ENCODE measurements at regions not wholly inside any gene's neighbourhood (a gene's known extent, or its start where the extent isn't known, plus 50 kb on each side); places are given as distances from the start of the nearest gene placed in this dataset.
A peak's percentile ranks its signal among the peaks of the same experiment; 100 is the strongest.

DNA sequence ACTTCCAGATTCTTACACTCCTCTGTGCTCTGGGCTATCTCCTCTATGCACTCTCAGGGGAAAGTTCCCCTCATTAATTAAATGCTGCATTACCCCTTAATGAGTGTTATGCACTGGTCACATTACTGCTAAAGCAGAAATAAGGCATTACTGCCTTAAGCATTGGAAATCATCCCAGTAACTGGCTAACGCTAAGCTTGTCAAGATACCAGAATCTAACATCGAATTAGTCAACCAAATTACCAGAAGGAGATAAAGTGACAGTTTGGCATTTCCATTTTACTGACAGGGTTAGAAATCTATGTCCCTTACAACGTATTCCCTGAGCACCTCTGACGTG, 69.5 kb upstream of the FAM169A start:
- Histone ChIP-seq H4K20me1 (ENCODE audit: control insufficient read depth, insufficient read depth, low read depth, low read length) (no peaks in the 10 kb centered on the region), H3K4me2 (ENCODE audit: low read length) (no peak overlapping the region), H3K4me3 (ENCODE audit: low read length) (no peak overlapping the region), H3K36me3 (ENCODE audit: control insufficient read depth, low read length) (no peaks in the 10 kb centered on the region), H3F3A (ENCODE audit: control insufficient read depth, insufficient read depth) (no peaks in the 10 kb centered on the region), H3K9me2 (replicated peaks; ENCODE audit: control insufficient read depth, low read length) (no peaks in the 10 kb centered on the region), H3K79me2 (ENCODE audit: control insufficient read depth, low read length) (no peaks in the 10 kb centered on the region), H3K27me3 (ENCODE audit: control insufficient read depth, low read length) (no peaks in the 10 kb centered on the region; the same call in 1 of the 2 replicates), H3K9me3 (ENCODE audit: control insufficient read depth, insufficient read depth, low read length) (no peaks in the 10 kb centered on the region), H3K4me1 (ENCODE audit: control insufficient read depth, low read length) (no peaks in the 10 kb centered on the region), H3K27ac (ENCODE audit: low read depth, low read length) (no peak overlapping the region)
- no peak for TF ChIP-seq EZH2phosphoT487 (IDR thresholded peaks at IDR 0.05; ENCODE audit: borderline replicate concordance, low read length)
- TF ChIP-seq, protein P1, sequence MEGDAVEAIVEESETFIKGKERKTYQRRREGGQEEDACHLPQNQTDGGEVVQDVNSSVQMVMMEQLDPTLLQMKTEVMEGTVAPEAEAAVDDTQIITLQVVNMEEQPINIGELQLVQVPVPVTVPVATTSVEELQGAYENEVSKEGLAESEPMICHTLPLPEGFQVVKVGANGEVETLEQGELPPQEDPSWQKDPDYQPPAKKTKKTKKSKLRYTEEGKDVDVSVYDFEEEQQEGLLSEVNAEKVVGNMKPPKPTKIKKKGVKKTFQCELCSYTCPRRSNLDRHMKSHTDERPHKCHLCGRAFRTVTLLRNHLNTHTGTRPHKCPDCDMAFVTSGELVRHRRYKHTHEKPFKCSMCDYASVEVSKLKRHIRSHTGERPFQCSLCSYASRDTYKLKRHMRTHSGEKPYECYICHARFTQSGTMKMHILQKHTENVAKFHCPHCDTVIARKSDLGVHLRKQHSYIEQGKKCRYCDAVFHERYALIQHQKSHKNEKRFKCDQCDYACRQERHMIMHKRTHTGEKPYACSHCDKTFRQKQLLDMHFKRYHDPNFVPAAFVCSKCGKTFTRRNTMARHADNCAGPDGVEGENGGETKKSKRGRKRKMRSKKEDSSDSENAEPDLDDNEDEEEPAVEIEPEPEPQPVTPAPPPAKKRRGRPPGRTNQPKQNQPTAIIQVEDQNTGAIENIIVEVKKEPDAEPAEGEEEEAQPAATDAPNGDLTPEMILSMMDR (IDR thresholded peaks at IDR 0.05; ENCODE audit: low read depth, low read length, poor library complexity, severe bottlenecking): no peak

GRCh38 chr5:74934949-74935751, 69.0 kb upstream of the FAM169A start:
- no peaks in the 10 kb centered on the region; the same call in 1 of the 2 replicates for H3K27me3 ChIP-seq (ENCODE audit: control insufficient read depth, low read length)
- TF ChIP-seq, protein P1 (IDR thresholded peaks at IDR 0.05; ENCODE audit: low read depth, low read length, poor library complexity, severe bottlenecking): peak; percentile 19
- TF ChIP-seq EZH2phosphoT487 (IDR thresholded peaks at IDR 0.05; ENCODE audit: borderline replicate concordance, low read length): no peak
- no peaks in the 10 kb centered on the region for H4K20me1 ChIP-seq (ENCODE audit: control insufficient read depth, insufficient read depth, low read depth, low read length)
- no peaks in the 10 kb centered on the region for H3K36me3 ChIP-seq (ENCODE audit: control insufficient read depth, low read length)
- no peaks in the 10 kb centered on the region for H3K9me3 ChIP-seq (ENCODE audit: control insufficient read depth, insufficient read depth, low read length)
- H3K4me2 ChIP-seq (ENCODE audit: low read length): no peak overlapping the region
- H3K27ac ChIP-seq (ENCODE audit: low read depth, low read length): no peak overlapping the region
- no peak overlapping the region for H3K4me3 ChIP-seq (ENCODE audit: low read length)
- no peaks in the 10 kb centered on the region for H3K79me2 ChIP-seq (ENCODE audit: control insufficient read depth, low read length)
- H3F3A ChIP-seq (ENCODE audit: control insufficient read depth, insufficient read depth): no peaks in the 10 kb centered on the region
- no peaks in the 10 kb centered on the region for H3K4me1 ChIP-seq (ENCODE audit: control insufficient read depth, low read length)
- no peaks in the 10 kb centered on the region for H3K9me2 ChIP-seq (replicated peaks; ENCODE audit: control insufficient read depth, low read length)

GRCh38 chr5:74927336-74927735, 61.1 kb upstream of the FAM169A start:
- Histone ChIP-seq H3K4me3 (ENCODE audit: low read length) (no peak overlapping the region), H3K9me2 (replicated peaks; ENCODE audit: control insufficient read depth, low read length) (no peaks in the 10 kb centered on the region), H3K9me3 (ENCODE audit: control insufficient read depth, insufficient read depth, low read length) (no peaks in the 10 kb centered on the region), H3K27me3 (ENCODE audit: control insufficient read depth, low read length) (no peaks in the 10 kb centered on the region), H3F3A (ENCODE audit: control insufficient read depth, insufficient read depth) (no peaks in the 10 kb centered on the region), H3K79me2 (ENCODE audit: control insufficient read depth, low read length) (no peaks in the 10 kb centered on the region), H3K4me2 (ENCODE audit: low read length) (no peak overlapping the region), H3K27ac (ENCODE audit: low read depth, low read length) (no peak overlapping the region), H3K4me1 (ENCODE audit: control insufficient read depth, low read length) (no peaks in the 10 kb centered on the region), H3K36me3 (ENCODE audit: control insufficient read depth, low read length) (no peaks in the 10 kb centered on the region), H4K20me1 (ENCODE audit: control insufficient read depth, insufficient read depth, low read depth, low read length) (no peaks in the 10 kb centered on the region)
- no peak for TF ChIP-seq EZH2phosphoT487 (IDR thresholded peaks at IDR 0.05; ENCODE audit: borderline replicate concordance, low read length)
- TF ChIP-seq, protein P1 (IDR thresholded peaks at IDR 0.05; ENCODE audit: low read depth, low read length, poor library complexity, severe bottlenecking): no peak
